Endothelial cell of umbilical vein (primary cell): ENCODE measurements at regions not wholly inside any gene's neighbourhood (a gene's known extent, or its start where the extent isn't known, plus 50 kb on each side); places are given as distances from the start of the nearest gene placed in this dataset.

Source experiments
- CTCF ChIP-seq, 2 donors: IDR thresholded peaks; 1 replicate in 1 of 2; 2 replicates in 1 of 2; pipeline ENCODE4 v1.5.1; 2011; ENCODE audit warnings: low read length in 2 of 2, mild to moderate bottlenecking in 2 of 2, moderate library complexity in 2 of 2, control low read depth in 1 of 2, inconsistent platforms in 1 of 2, low read depth in 1 of 2; ENCODE audit not compliant: insufficient read depth in 1 of 2; ENCODE audit errors: extremely low read depth in 1 of 2
- EZH2 ChIP-seq: IDR thresholded peaks from 2 replicates; pipeline ENCODE4 v1.6.1; 2012; ENCODE audit warnings: borderline replicate concordance, low read depth, mild to moderate bottlenecking, moderate library complexity, low read length, inconsistent platforms; ENCODE audit not compliant: severe bottlenecking
- GATA2 ChIP-seq: IDR thresholded peaks from 2 replicates; pipeline ENCODE4 v1.7.0; 2011; ENCODE audit warnings: low read depth, mild to moderate bottlenecking, moderate library complexity, mixed read lengths, low read length; ENCODE audit not compliant: insufficient read length, insufficient read depth
- POLR2A ChIP-seq: IDR thresholded peaks from 2 replicates; pipeline ENCODE4 v1.6.1; 2012; ENCODE audit warnings: low read depth, mild to moderate bottlenecking, control low read depth, low read length
- POLR2AphosphoS5 ChIP-seq: IDR thresholded peaks from 2 replicates; pipeline ENCODE4 v1.6.1; 2012; ENCODE audit warnings: low read depth, mild to moderate bottlenecking, control low read depth, low read length, moderate library complexity; ENCODE audit not compliant: insufficient read depth
- TF ChIP-seq, protein P1 (sequence below): IDR thresholded peaks from 2 replicates; pipeline ENCODE4 v1.6.1; 2011; ENCODE audit not compliant: insufficient read depth, insufficient read length

GRCh38 chr4:120352739-120353138 lies 286.1 kb upstream of the MAD2L1 start:
- TF ChIP-seq, protein P1, sequence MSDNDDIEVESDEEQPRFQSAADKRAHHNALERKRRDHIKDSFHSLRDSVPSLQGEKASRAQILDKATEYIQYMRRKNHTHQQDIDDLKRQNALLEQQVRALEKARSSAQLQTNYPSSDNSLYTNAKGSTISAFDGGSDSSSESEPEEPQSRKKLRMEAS = no peak
- no peak for TF ChIP-seq GATA2
- TF ChIP-seq CTCF (IDR thresholded peaks at IDR 0.05; ENCODE audit: extremely low read depth in 1 of 2, insufficient read depth in 1 of 2, low read depth in 1 of 2, low read length in 2 of 2) = no peak
- no peak for TF ChIP-seq EZH2
- no peak for TF ChIP-seq POLR2A
- no peak for TF ChIP-seq POLR2AphosphoS5
